SK-N-SH (cell line): ENCODE measurements at regions not wholly inside any gene's neighbourhood (a gene's known extent, or its start where the extent isn't known, plus 50 kb on each side); places are given as distances from the start of the nearest gene placed in this dataset.

Experiments used
- EP300 ChIP-seq, 2 experiments: IDR thresholded peaks; 2 replicates each; pipeline versions ENCODE4 v1.4.0 to v1.6.1; 2012; ENCODE audit warnings: borderline replicate concordance in 1 of 2, low read depth in 1 of 2, low read length in 1 of 2
- SMC3 ChIP-seq: IDR thresholded peaks from 2 replicates; pipeline ENCODE4 v1.6.1; 2012; ENCODE audit warnings: low read depth, low read length, improper control_type of control experiment
- TF ChIP-seq, protein P1 (sequence below): fragments of 200-600 bp; sonication (generic); IDR thresholded peaks from 2 replicates; pipeline ENCODE4 v1.6.1; 2017; ENCODE audit warnings: antibody characterized with exemption, mild to moderate bottlenecking, moderate library complexity
- TF ChIP-seq, protein P2 (sequence below): fragments of 150-350 bp; IDR thresholded peaks from 2 replicates; pipeline ENCODE4 v1.6.1; 2016; ENCODE audit warnings: mild to moderate bottlenecking, low read depth, low read length

GRCh38 chr4:136443006-136443405 lies 1089.3 kb downstream of the PCDH18 start:
- TF ChIP-seq SMC3 (no peak), EP300 (IDR thresholded peaks at IDR 0.05; ENCODE audit: borderline replicate concordance in 1 of 2, low read depth in 1 of 2, low read length in 1 of 2) (no peak)
- TF ChIP-seq, protein P1, sequence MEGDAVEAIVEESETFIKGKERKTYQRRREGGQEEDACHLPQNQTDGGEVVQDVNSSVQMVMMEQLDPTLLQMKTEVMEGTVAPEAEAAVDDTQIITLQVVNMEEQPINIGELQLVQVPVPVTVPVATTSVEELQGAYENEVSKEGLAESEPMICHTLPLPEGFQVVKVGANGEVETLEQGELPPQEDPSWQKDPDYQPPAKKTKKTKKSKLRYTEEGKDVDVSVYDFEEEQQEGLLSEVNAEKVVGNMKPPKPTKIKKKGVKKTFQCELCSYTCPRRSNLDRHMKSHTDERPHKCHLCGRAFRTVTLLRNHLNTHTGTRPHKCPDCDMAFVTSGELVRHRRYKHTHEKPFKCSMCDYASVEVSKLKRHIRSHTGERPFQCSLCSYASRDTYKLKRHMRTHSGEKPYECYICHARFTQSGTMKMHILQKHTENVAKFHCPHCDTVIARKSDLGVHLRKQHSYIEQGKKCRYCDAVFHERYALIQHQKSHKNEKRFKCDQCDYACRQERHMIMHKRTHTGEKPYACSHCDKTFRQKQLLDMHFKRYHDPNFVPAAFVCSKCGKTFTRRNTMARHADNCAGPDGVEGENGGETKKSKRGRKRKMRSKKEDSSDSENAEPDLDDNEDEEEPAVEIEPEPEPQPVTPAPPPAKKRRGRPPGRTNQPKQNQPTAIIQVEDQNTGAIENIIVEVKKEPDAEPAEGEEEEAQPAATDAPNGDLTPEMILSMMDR, result no peak
- TF ChIP-seq, protein P2, sequence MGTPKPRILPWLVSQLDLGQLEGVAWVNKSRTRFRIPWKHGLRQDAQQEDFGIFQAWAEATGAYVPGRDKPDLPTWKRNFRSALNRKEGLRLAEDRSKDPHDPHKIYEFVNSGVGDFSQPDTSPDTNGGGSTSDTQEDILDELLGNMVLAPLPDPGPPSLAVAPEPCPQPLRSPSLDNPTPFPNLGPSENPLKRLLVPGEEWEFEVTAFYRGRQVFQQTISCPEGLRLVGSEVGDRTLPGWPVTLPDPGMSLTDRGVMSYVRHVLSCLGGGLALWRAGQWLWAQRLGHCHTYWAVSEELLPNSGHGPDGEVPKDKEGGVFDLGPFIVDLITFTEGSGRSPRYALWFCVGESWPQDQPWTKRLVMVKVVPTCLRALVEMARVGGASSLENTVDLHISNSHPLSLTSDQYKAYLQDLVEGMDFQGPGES, result no peak
